ENCODE measurements at regions not wholly inside any gene's neighbourhood (a gene's known extent, or its start where the extent isn't known, plus 50 kb on each side); places are given as distances from the start of the nearest gene placed in this dataset.

DNA sequence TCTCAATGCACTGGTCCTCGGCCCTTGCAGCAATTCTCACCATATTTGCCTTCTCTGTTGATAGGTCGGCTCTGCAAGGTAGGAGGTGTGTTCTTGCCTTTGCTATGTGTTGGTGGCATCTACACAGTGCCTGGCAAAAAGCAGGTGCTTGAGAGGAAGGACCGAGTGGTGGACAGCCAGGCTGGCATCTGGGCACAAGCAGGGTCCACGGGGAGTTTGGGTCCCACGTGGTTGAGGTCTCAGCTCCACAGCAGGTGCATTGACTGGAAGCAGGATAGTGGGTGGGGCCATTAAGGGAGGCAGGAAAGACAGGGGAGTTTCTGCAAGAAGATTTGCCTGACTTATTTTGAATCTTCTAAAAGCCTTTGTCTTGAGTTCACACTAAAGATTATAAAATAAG is 81.2 kb upstream of the WNT4 start:
- ChIA-PET CTCF (ENCODE audit: low intra/inter-chr PET ratio, low total read pairs) (no interaction called here), POLR2A (no interaction called here)
- no peaks in the 10 kb centered on the region for H3K79me2 ChIP-seq (ENCODE audit: insufficient read depth, low read length)

More for the DNA sequence above, 81.2 kb upstream of the WNT4 start:
- in situ Hi-C loops (cut with HindIII; ENCODE audit: extremely low pct_ligation_motif_present, low pct_unique_long_range_greater_than_20kb), result no loop called here
- Histone ChIP-seq H3K4me3 (replicated peaks in 1 of 3; ENCODE audit: insufficient read depth in 1 of 3, low read depth in 2 of 3, low read length in 3 of 3) (no peak overlapping the region), H3K9ac (ENCODE audit: insufficient read depth, low read depth, low read length) (no peak overlapping the region), H4K20me1 (ENCODE audit: insufficient read depth, low read length) (0 out of 2 replicates have a peak, but pooled peaks cover 3% of the 10 kb centered on the region), H3K27me3 (ENCODE audit: control insufficient read depth in 1 of 2, insufficient read depth in 2 of 2, low read length in 2 of 2) (peaks cover 6 to 53% of the 10 kb centered on the region in 2 experiments), H2AFZ (ENCODE audit: low read length) (no peak overlapping the region), H3K36me3 (replicated peaks in 1 of 2; ENCODE audit: control insufficient read depth in 1 of 2, insufficient read depth in 2 of 2, low read length in 2 of 2) (no peaks in the 10 kb centered on the region), H3K4me1 (ENCODE audit: insufficient read depth, low read length) (no peaks in the 10 kb centered on the region), H3K9me3 (ENCODE audit: low read length) (no peaks in the 10 kb centered on the region), H3K27ac (ENCODE audit: extremely low read length, insufficient read depth, low read length) (no peak overlapping the region), H3K4me2 (ENCODE audit: low read depth, low read length) (no peak overlapping the region)
- BruUV-seq (replicated peaks), result no TSS peak
- ATAC-seq (no peak), DNase-seq (ENCODE audit: low spot score) (no peak), FAIRE-seq (no peak)
- intact Hi-C loops (cut with micrococcal nuclease; ENCODE audit: unreplicated experiment), result no loop called here
- TF ChIP-seq ZFP37 (CRISPR knock-in tag; IDR thresholded peaks at IDR 0.05; ENCODE audit: borderline replicate concordance) (no peak), ZNF589 (CRISPR knock-in tag; conservative IDR thresholded peaks at IDR 0.05) (no peak), SIN3A (IDR thresholded peaks at IDR 0.05; ENCODE audit: borderline replicate concordance, low read depth, low read length) (no peak), ETV6 (CRISPR knock-in tag; conservative IDR thresholded peaks at IDR 0.05) (no peak)
- TF ChIP-seq, protein P1, sequence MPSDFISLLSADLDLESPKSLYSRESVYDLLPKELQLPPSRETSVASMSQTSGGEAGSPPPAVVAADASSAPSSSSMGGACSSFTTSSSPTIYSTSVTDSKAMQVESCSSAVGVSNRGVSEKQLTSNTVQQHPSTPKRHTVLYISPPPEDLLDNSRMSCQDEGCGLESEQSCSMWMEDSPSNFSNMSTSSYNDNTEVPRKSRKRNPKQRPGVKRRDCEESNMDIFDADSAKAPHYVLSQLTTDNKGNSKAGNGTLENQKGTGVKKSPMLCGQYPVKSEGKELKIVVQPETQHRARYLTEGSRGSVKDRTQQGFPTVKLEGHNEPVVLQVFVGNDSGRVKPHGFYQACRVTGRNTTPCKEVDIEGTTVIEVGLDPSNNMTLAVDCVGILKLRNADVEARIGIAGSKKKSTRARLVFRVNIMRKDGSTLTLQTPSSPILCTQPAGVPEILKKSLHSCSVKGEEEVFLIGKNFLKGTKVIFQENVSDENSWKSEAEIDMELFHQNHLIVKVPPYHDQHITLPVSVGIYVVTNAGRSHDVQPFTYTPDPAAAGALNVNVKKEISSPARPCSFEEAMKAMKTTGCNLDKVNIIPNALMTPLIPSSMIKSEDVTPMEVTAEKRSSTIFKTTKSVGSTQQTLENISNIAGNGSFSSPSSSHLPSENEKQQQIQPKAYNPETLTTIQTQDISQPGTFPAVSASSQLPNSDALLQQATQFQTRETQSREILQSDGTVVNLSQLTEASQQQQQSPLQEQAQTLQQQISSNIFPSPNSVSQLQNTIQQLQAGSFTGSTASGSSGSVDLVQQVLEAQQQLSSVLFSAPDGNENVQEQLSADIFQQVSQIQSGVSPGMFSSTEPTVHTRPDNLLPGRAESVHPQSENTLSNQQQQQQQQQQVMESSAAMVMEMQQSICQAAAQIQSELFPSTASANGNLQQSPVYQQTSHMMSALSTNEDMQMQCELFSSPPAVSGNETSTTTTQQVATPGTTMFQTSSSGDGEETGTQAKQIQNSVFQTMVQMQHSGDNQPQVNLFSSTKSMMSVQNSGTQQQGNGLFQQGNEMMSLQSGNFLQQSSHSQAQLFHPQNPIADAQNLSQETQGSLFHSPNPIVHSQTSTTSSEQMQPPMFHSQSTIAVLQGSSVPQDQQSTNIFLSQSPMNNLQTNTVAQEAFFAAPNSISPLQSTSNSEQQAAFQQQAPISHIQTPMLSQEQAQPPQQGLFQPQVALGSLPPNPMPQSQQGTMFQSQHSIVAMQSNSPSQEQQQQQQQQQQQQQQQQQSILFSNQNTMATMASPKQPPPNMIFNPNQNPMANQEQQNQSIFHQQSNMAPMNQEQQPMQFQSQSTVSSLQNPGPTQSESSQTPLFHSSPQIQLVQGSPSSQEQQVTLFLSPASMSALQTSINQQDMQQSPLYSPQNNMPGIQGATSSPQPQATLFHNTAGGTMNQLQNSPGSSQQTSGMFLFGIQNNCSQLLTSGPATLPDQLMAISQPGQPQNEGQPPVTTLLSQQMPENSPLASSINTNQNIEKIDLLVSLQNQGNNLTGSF (CRISPR knock-in tag; IDR thresholded peaks at IDR 0.05), result no peak
- TF ChIP-seq, protein P2, sequence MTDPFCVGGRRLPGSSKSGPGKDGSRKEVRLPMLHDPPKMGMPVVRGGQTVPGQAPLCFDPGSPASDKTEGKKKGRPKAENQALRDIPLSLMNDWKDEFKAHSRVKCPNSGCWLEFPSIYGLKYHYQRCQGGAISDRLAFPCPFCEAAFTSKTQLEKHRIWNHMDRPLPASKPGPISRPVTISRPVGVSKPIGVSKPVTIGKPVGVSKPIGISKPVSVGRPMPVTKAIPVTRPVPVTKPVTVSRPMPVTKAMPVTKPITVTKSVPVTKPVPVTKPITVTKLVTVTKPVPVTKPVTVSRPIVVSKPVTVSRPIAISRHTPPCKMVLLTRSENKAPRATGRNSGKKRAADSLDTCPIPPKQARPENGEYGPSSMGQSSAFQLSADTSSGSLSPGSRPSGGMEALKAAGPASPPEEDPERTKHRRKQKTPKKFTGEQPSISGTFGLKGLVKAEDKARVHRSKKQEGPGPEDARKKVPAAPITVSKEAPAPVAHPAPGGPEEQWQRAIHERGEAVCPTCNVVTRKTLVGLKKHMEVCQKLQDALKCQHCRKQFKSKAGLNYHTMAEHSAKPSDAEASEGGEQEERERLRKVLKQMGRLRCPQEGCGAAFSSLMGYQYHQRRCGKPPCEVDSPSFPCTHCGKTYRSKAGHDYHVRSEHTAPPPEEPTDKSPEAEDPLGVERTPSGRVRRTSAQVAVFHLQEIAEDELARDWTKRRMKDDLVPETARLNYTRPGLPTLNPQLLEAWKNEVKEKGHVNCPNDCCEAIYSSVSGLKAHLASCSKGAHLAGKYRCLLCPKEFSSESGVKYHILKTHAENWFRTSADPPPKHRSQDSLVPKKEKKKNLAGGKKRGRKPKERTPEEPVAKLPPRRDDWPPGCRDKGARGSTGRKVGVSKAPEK (CRISPR knock-in tag; IDR thresholded peaks at IDR 0.05; ENCODE audit: borderline replicate concordance), result no peak
- 0% methylated on average over 5 of the region's 5 CpGs for WGBS (ENCODE audit: low lambda C conversion rate)

Data from HepG2 (cell line).